ENCODE measurements at regions not wholly inside any gene's neighbourhood (a gene's known extent, or its start where the extent isn't known, plus 50 kb on each side); places are given as distances from the start of the nearest gene placed in this dataset.

DNA sequence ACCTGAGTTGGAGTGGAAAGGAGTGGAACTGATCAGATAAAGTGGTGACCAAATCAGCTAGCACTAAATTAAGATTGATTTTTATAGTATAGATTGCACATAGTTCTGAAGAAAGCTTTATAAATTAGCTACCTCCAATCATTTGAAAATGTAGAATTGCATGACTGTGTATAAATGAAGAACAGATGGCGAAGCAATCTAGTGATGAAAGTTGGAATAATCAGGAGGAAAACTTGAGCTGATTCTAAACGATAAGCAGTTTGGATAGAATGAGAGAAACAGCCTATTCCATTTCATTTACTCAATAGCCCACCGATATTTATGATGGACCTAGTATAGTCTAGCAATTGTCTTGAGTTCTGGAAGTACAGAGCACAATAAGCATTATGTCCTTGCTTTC lies 661.5 kb downstream of the PLA2G4A start:
- Mint-ChIP-seq H3K36me3 (ENCODE audit: low read depth) (no peaks in the 10 kb centered on the region), H3K27ac (no peak overlapping the region), H3K27me3 (no peaks in the 10 kb centered on the region), H3K4me1 (no peaks in the 10 kb centered on the region), H3K4me3 (no peak overlapping the region), H3K9me3 (peaks cover 8% of the 10 kb centered on the region)
- ATAC-seq (no peak), DNase-seq (no peak)

DNA sequence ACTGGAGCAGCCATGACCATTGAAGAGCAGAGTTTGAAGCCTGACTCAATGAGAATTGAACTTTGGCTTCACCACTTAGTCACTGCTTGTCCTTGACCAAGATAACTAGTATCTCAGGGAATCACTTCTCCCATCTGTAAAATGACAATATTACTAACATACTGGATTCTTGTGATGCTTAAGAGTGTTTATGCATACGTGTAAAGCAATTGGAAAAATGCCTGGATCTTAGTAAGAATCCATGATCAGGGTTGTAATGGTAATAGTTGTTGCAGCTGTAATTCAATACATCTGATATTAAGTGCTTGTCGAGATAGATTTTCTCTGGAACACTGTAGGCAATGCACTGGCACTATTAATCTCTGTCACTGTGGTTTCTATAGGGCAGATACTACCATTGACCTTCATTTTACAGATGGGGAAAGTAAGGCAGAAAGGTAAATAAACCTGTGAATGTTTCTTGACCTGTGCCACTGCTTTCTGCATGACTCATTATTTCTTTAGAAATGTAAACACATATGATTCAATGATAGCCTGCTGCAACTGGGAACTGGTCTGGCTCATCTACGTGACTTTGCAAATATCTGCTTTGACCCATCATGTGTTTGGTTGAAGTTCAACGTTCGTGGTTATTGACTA lies 662.5 kb downstream of the PLA2G4A start:
- DNase-seq (no peak), ATAC-seq (no peak)
- H3K36me3 Mint-ChIP-seq (ENCODE audit: low read depth): no peaks in the 10 kb centered on the region
- no peak overlapping the region for H3K4me3 Mint-ChIP-seq
- H3K9me3 Mint-ChIP-seq: peaks cover 8% of the 10 kb centered on the region
- no peaks in the 10 kb centered on the region for H3K4me1 Mint-ChIP-seq
- H3K27ac Mint-ChIP-seq: no peak overlapping the region
- H3K27me3 Mint-ChIP-seq: no peaks in the 10 kb centered on the region

DNA sequence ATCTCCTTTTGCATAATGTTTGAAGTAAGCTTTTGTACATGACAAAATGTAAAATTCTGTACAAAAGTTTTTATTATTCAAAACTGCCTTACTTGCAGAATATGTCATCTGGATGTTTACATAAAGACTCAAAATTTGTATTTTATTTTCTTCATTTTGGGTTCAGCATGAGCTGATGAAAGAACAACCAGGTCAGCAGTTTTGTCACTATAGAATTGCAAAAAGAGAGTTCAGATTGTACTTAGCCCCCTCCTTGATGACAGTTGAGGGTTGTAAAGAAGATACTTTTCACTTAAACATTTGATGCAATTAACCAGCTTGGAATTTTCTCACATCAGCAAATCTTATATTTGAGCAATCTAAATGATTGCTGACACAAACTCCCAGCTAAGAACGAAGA lies 669.3 kb downstream of the PLA2G4A start:
- H3K27me3 Mint-ChIP-seq: no peaks in the 10 kb centered on the region
- H3K36me3 Mint-ChIP-seq (ENCODE audit: low read depth): no peaks in the 10 kb centered on the region
- no peak overlapping the region for H3K27ac Mint-ChIP-seq
- H3K4me3 Mint-ChIP-seq: no peak overlapping the region
- H3K4me1 Mint-ChIP-seq: no peaks in the 10 kb centered on the region
- DNase-seq (no peak), ATAC-seq (no peak)
- H3K9me3 Mint-ChIP-seq: no peaks in the 10 kb centered on the region

DNA sequence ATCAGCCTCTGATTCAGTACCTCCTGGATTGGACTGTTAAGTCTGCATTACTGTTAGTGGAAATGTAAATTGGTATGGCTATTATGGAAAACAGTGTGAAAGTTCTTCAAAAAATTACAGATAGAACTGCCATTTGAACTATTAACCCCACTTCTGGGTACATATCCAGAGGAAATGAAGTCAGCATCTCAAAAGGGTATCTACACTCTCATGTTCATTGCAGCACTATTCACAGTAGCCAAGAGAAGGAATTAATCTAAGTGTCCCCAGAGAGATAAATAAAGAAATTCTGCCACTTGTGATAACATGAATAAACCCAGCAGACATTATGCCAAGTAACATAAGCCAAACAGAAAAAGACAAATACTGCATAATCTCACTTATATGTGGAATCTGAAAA lies 676.0 kb downstream of the PLA2G4A start:
- no peak overlapping the region for H3K4me3 Mint-ChIP-seq
- DNase-seq: no peak
- no peaks in the 10 kb centered on the region for H3K36me3 Mint-ChIP-seq (ENCODE audit: low read depth)
- H3K27ac Mint-ChIP-seq: no peak overlapping the region
- ATAC-seq: no peak
- no peaks in the 10 kb centered on the region for H3K4me1 Mint-ChIP-seq
- peaks cover 7% of the 10 kb centered on the region for H3K9me3 Mint-ChIP-seq
- no peaks in the 10 kb centered on the region for H3K27me3 Mint-ChIP-seq

DNA sequence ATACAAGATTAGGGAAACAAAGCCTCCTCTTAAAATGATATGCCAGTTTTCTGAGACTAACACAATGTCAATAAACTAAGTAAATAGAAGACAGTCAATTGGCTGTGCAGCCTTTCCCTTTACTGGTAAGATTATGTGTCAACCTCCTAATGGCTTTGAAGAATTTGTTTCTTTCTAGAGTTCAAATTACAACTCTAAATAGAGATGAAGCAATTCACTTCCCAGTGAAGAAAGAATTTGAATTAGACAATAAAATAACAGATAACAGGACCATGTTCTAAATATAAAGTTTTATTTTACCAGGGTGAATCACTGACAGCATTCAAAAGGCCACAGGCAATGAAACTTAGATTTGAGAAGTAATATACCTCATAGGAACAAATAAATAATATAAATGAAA lies 680.3 kb downstream of the PLA2G4A start:
- no peak for DNase-seq
- Mint-ChIP-seq H3K27ac (no peak overlapping the region), H3K9me3 (peaks cover 13% of the 10 kb centered on the region), H3K36me3 (ENCODE audit: low read depth) (no peaks in the 10 kb centered on the region), H3K4me1 (no peaks in the 10 kb centered on the region), H3K4me3 (no peak overlapping the region), H3K27me3 (no peaks in the 10 kb centered on the region)
- no peak for ATAC-seq

DNA sequence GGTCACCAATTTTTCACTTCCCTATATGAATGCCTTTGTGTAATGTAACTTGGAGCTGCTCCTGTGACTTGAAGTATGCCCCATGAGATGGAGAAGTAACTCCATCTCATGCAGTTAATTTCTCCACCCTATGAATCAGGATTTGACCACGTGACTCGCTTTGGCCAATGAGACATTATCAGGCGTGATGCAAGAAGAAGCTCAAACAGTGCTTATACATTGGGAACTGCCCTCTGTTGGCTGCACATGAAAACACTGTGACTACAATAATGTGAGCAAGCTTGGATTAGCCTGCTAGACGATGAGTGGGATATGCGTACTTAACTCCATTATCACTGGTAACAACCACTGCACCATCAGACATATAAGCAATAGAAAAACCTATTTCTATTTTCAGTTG lies 684.4 kb downstream of the PLA2G4A start:
- ATAC-seq: no peak
- no peaks in the 10 kb centered on the region for H3K36me3 Mint-ChIP-seq (ENCODE audit: low read depth)
- H3K4me3 Mint-ChIP-seq: no peak overlapping the region
- no peak for DNase-seq
- peaks cover 21% of the 10 kb centered on the region for H3K9me3 Mint-ChIP-seq
- H3K4me1 Mint-ChIP-seq: no peaks in the 10 kb centered on the region
- H3K27me3 Mint-ChIP-seq: no peaks in the 10 kb centered on the region
- H3K27ac Mint-ChIP-seq: no peak overlapping the region

DNA sequence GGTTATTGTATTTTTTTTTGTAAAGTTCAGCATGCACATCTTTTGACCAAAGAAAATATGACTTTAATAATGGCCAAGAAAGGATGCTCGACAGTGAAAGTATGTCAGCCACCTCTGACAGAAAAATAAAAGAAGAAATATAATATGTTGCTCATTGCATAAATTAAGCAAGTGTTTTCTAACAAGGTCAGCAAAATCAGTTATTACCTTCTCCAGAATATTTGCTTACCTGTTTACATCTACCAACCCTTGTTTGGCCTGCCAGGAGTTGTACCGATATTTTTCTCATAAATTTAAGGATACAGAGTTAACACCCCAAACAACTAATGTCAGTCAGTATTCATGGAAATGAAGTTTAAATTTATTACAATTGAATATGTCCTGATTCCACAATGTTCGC lies 685.4 kb downstream of the PLA2G4A start:
- Mint-ChIP-seq H3K27ac (no peak overlapping the region), H3K36me3 (ENCODE audit: low read depth) (no peaks in the 10 kb centered on the region), H3K4me3 (no peak overlapping the region), H3K4me1 (no peaks in the 10 kb centered on the region), H3K27me3 (no peaks in the 10 kb centered on the region), H3K9me3 (peaks cover 21% of the 10 kb centered on the region)
- DNase-seq: no peak
- no peak for ATAC-seq

DNA sequence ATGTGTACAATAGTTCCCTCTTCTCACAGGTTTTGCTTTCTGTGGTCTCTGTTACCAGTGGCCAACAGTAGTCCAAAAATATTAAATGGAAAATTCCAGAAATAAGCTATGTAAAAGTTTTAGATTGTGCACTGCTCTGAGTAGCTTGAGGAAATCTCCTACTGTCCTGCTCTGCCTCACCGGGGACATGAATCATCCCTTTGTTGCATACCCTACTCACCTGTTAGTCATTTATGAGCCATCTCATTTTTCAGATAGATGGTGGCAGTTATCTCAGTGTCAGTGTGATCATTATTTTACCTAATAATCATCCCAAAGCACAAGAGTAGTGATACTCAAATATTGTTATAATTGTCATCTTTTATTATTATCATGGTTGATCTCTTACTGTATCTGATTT lies 688.1 kb downstream of the PLA2G4A start:
- H3K9me3 Mint-ChIP-seq: peaks cover 18% of the 10 kb centered on the region
- H3K36me3 Mint-ChIP-seq (ENCODE audit: low read depth): no peaks in the 10 kb centered on the region
- no peaks in the 10 kb centered on the region for H3K4me1 Mint-ChIP-seq
- no peaks in the 10 kb centered on the region for H3K27me3 Mint-ChIP-seq
- DNase-seq (no peak), ATAC-seq (no peak)
- no peak overlapping the region for H3K27ac Mint-ChIP-seq
- H3K4me3 Mint-ChIP-seq: no peak overlapping the region

DNA sequence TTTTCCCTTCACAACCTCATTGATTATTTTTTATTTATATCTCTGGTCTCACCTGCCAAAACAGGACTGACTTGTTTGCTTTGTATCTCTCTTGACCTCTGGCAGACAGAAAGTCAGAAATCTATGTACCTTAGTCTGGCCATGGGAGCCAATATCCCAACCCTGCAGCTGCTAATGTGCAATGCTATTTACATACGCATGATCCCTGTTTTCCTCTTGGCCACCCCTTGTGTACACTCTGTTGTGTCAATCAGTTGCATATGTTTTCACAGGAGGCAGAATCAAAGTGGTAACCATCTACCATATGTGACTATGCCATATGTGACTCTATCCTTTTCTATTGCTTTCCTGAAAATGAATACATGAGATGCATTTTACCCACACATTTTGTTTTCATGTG lies 688.8 kb downstream of the PLA2G4A start:
- Mint-ChIP-seq H3K4me1 (no peaks in the 10 kb centered on the region), H3K9me3 (peaks cover 18% of the 10 kb centered on the region), H3K27ac (no peak overlapping the region), H3K27me3 (no peaks in the 10 kb centered on the region), H3K4me3 (no peak overlapping the region), H3K36me3 (ENCODE audit: low read depth) (no peaks in the 10 kb centered on the region)
- ATAC-seq: no peak
- DNase-seq: no peak

DNA sequence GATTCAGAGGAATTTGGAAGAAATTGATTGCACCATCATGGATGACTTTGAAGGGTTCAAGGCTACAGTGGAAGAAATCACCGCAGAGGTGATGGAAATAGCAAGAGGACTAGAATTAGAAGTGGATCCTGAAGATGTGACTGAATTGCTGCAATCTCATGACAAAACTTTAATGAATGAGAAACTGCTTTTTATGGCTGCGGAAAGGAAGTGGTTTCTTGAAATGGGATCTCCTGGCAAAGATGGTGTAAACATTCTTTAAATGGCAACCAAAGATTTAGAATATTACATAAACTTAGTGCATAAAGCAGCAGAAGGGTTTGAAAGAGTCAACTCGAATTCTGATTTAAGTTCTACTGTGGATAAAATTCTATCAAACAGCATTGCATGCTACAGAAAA lies 698.6 kb downstream of the PLA2G4A start:
- no peak overlapping the region for H3K4me3 Mint-ChIP-seq

DNA sequence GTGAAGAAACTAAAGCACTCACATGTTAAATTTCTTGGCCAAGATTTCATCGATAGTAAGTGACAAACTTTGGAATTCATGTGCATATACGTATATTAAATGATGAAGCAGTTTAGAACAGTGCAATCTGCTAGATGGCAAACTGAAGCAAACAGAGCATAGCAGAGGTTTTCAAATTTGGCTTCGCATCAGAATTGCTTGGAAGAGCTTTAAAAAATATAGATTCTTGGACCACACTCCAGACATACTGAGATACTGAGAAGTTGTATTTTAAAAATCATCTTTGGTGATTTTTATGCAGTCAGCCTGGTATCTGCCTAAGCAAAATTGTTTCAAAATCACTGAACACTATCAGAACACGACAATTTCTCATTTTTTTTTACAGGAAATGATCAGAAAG lies 709.2 kb downstream of the PLA2G4A start:
- Mint-ChIP-seq H3K9me3 (no peaks in the 10 kb centered on the region), H3K27ac (no peak overlapping the region), H3K4me1 (no peaks in the 10 kb centered on the region)

More for the DNA sequence above, 698.6 kb downstream of the PLA2G4A start:
- Mint-ChIP-seq H3K9me3 (peaks cover 6% of the 10 kb centered on the region), H3K4me1 (no peaks in the 10 kb centered on the region), H3K36me3 (ENCODE audit: low read depth) (no peaks in the 10 kb centered on the region), H3K27me3 (no peaks in the 10 kb centered on the region), H3K27ac (no peak overlapping the region)
- ATAC-seq (no peak), DNase-seq (no peak)

DNA sequence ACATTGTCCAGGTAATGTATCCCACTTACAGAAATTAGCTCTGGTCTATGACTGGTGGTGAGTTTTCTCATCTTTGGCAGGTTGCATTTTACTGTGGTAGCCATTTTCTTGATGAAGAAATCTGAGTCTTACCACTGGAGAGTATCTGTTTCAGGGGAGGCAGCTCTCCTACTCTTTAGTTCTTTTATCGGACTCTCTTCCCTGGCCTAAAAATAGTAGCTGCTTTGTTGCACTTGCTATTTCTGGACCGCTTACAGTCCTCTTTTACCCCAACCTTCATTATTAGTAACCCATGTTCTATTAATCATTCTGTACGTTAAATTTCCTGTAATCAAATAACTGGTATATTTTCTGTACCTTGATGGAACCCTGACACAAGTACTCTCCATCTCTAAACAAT lies 720.8 kb downstream of the PLA2G4A start:
- H3K27ac Mint-ChIP-seq: no peak overlapping the region
- no peak for ATAC-seq
- peaks cover 20% of the 10 kb centered on the region for H3K9me3 Mint-ChIP-seq
- no peaks in the 10 kb centered on the region for H3K4me1 Mint-ChIP-seq
- no peaks in the 10 kb centered on the region for H3K36me3 Mint-ChIP-seq (ENCODE audit: low read depth)
- H3K4me3 Mint-ChIP-seq: no peak overlapping the region
- H3K27me3 Mint-ChIP-seq: no peaks in the 10 kb centered on the region
- no peak for DNase-seq

More for the DNA sequence above, 709.2 kb downstream of the PLA2G4A start:
- Mint-ChIP-seq H3K27me3 (no peaks in the 10 kb centered on the region), H3K4me3 (no peak overlapping the region), H3K36me3 (ENCODE audit: low read depth) (no peaks in the 10 kb centered on the region)
- DNase-seq: no peak
- no peak for ATAC-seq

DNA sequence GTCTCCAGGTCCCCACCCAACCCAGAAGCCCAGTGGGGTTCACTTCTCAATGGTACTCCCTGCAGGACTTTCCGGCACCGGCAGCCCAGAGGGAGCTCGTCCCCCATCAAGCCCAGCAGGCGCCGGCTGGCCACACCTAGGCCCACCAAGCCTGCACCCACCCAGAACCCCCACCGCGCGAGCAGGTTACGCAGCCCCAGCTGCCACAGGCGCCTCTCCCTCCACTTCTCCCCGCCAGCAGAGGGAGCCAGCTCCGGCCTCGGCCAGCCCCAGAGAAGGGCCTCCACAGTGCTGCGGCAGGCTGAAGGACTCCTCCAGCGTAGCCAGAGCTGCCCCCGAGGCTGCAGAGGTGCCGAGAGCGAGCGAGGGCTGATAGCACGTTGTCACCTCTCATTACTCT lies 722.3 kb downstream of the PLA2G4A start:
- H3K4me1 Mint-ChIP-seq: no peaks in the 10 kb centered on the region
- no peaks in the 10 kb centered on the region for H3K36me3 Mint-ChIP-seq (ENCODE audit: low read depth)
- H3K4me3 Mint-ChIP-seq: no peak overlapping the region
- peaks cover 26% of the 10 kb centered on the region for H3K9me3 Mint-ChIP-seq
- ATAC-seq: no peak
- DNase-seq: no peak
- H3K27ac Mint-ChIP-seq: no peak overlapping the region
- no peaks in the 10 kb centered on the region for H3K27me3 Mint-ChIP-seq

DNA sequence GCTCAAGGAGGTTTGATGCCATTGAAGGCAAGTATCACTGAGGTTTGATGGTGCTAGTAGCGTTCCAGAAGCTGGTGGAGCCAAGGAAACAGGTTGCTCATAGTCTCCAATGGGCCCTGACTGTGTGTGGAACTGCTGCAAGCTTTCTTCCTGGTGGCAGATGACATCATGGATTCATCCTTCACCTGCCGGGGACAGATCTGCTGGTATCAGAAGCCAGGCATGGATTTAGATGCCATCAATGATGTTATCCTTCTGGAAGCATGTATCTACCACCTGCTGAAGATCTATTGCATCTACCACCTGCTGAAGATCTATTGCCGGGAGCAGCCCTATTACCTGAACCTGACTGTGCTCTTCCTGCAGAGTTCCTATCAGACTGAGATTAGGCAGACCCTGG lies 734.4 kb downstream of the PLA2G4A start:
- Mint-ChIP-seq H3K4me1 (no peaks in the 10 kb centered on the region), H3K4me3 (no peak overlapping the region), H3K27me3 (no peaks in the 10 kb centered on the region), H3K9me3 (peaks cover 7% of the 10 kb centered on the region), H3K27ac (no peak overlapping the region), H3K36me3 (ENCODE audit: low read depth) (no peaks in the 10 kb centered on the region)
- ATAC-seq (no peak), DNase-seq (no peak)

DNA sequence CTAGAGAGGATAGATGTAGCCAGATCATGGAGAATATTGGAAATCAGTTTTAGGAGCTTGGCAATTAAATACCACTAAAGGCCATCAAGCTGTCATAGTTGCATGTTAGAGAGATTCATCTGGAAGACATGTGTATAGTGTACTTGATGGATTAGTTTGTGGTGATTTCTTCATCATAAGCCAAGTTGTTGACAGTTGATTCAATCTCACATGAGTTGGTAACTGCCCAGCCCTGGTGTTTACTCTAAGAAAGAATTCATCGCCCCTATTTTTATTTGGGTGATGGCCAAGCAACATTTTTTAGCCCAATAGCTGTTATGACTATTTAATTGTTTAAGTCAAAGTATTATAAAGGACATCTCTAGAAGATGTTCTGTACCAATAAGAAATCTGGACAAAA lies 737.6 kb downstream of the PLA2G4A start:
- Mint-ChIP-seq H3K27ac (no peak overlapping the region), H3K4me1 (no peaks in the 10 kb centered on the region), H3K27me3 (no peaks in the 10 kb centered on the region), H3K36me3 (ENCODE audit: low read depth) (no peaks in the 10 kb centered on the region), H3K9me3 (no peaks in the 10 kb centered on the region), H3K4me3 (no peak overlapping the region)
- DNase-seq (no peak), ATAC-seq (no peak)

DNA sequence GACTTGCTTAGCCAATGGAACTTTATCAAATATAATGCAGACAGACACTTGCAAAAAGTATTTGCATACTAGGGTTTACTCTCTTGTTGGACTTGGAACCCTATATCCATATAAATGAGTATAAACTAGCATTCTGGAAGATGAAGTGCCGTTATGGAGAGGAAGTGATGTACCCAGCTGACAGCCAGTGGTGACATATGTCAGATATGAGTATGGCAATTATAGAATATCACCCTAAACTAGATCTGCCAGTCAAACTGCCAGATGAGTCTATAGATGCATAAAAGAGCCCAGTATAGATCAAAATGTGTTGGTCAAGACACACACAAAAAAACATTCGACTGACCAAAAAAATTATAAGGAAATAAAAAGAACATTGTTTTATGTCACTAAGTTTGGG lies 739.3 kb downstream of the PLA2G4A start:
- no peaks in the 10 kb centered on the region for H3K36me3 Mint-ChIP-seq (ENCODE audit: low read depth)
- DNase-seq (no peak), ATAC-seq (no peak)
- no peaks in the 10 kb centered on the region for H3K4me1 Mint-ChIP-seq
- no peaks in the 10 kb centered on the region for H3K27me3 Mint-ChIP-seq
- H3K9me3 Mint-ChIP-seq: no peaks in the 10 kb centered on the region
- no peak overlapping the region for H3K27ac Mint-ChIP-seq
- no peak overlapping the region for H3K4me3 Mint-ChIP-seq

Measured in activated naive CD8-positive, alpha-beta T cell treated with anti-CD3 and anti-CD28 coated beads, Interleukin-2, amount 50 U/mL, for 24 hours (primary cell).